ENCODE measurements at regions not wholly inside any gene's neighbourhood (a gene's known extent, or its start where the extent isn't known, plus 50 kb on each side); places are given as distances from the start of the nearest gene placed in this dataset.

DNA sequence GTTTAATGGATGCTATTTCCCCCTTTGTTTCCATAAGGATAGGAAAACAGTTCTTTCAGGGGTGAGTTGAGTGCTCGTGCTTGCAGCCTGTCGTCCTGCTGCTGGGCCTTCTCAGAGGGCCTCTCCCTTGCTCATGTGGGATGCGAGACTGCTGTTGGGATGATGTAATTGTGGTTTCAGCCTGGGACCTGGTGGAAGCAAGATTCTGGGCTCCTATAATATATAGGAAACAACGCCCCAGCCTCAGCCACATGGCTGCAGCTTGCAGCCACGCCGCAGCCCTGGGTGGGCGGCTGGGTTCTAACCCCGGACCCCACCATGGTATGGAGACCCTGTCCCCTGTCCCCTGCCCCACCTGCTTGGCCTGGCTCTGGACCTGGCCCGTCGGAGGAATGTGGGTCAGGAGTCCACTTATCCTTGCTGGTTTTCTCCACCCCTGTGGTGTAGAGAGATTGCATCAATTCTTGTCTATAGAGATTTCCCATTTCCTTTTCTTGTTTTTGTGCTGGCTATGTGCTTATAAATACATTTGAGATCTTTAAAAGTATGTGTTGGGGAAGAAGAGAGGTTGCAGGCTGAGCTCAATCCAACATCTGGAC lies 357.8 kb downstream of the SIPA1L2 start:
- no peak for DNase-seq

DNA sequence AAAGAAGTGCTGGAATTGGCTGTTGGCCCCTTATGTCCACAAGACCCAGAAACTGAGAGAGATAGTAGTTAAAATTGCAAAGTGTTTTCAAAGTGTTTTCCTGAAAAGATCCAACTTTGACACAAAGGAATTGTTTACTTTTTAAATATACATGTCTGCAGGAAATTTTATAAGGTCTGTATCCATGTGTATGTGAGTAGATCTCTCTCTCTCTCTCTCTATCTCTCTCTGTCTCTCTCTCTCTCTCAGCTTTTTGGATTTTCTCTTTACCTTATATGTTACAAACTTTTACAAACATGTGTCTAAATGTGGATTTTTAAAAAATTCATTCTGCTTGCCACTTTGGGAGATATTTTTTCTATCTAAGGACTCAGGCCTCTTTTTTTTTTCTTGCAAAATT lies 358.6 kb downstream of the SIPA1L2 start:
- no peak for DNase-seq

DNA sequence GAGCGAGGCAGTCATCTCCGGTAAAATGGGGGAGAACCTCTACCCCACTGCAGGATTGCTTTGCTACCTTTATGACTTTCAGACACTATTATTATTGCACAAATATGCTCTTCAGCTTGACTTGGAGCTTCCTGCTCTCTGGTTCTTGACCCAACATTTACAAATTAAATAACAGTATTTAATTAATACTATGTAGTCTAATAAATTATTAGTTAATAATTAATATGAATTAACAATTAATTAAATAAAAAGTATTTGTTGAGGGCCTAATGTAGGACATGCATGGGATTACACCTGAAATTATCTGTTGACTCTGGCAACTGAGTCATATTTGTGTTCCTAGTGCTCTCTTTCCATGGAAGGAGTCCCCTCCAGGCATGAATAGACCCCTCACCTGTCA lies 359.9 kb downstream of the SIPA1L2 start:
- no peak for DNase-seq

DNA sequence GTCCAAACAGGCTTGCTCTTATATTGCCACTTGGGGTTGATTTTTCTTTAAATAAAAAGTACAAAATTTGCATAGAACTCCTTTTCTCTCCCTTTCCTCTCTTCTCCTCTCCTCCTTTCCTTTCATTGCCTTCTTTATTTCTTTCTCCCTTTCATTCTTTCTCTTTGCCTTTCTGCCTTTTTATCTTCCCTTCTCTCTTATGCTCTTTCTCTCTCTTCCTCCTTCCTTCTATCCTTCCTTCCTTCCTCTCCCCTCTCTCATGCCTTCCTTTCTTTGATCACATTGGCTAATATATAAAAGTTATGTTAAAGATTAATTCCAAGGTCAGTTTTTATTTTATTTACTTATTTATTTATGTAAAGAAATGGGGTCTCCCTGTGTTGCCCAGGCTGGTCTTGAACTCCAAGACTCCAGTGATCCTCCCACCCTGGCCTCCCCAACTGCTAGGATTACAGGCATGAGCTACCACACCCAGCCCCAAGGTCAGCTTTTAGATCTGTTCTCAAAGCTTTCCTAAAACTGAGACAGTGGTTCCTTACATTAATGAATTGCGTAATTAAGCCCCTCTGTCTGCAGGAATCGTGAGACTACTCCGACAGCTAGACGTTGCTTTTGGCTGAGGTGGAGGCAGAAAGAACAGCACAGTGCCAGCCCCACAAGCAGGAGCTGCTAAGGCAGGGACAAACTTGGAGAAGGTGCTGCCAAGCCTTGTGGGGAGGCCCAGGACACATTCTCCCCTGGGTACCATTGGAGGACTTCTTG lies 361.9 kb downstream of the SIPA1L2 start:
- no peak for DNase-seq

DNA sequence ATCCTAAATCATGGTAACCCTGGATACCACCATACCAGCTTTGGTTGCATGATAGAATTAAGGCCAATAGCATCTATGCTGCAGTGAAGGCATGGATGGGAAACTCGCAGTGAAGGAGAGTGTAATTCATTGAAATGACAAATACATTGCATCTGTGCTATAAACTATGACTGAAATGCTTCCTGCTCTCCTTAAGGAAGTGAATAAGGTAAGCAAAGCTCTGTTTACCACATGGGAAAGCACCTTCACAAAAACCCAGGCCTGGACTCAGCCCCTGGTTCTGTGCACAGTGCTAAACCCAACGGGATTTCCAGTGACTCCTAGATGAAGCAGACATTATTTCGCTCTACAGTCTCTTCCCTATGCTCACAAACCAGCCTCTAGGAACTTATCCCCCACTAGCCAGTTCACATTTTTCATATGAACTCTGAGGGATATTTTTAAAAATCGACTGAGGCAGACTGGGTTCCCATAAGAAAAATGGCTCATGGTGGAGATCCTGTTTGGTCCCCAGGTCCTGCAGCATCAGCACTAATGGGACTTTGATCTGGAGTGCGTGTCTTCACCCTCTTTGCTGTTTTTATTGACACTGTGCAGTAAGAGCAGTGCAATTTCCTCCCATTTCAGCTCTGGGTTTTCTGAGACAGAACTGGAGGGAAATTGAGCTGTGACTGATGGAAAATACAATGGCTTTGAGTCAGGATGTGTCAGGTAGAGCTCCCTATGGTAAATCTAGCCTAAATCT lies 362.7 kb downstream of the SIPA1L2 start:
- no peak for DNase-seq

DNA sequence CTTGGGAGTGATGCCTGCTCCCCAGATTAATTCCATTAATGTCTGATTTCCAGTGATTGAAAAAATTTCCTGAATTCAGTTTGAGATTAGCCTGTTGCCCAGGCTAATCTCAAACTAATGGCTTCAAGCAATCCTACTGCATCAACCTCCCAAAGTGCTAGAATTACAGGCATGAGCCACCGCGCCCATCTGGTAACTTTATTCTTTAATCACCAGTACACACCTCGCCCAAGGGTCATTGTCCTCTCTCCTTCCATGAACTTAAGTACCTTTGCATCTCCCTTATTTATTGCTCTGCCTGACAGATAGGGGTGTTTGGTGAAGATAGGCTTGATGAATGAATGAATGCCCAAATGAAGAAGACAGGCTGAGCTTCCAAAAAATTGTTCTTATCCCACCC lies 366.5 kb downstream of the SIPA1L2 start:
- no peak for DNase-seq

DNA sequence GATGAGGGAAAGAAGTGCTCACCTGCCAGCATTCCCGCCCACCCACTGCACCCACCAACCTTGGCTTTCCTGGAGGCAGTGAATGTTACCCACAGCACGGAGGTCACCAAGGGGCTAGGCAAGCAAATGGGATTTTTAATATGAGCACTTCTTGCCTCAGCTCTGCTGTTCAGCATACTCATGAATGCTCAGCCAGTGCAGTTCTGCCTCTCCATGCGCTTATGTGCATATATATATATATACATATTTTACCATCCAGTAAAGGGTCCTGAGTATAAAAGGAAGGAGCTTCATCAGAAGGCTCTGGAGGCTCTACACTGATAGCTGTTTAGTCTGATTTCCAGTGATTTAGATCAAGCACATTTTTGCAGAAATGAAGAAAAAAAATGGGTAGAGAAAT lies 366.9 kb downstream of the SIPA1L2 start:
- DNase-seq, result no peak

DNA sequence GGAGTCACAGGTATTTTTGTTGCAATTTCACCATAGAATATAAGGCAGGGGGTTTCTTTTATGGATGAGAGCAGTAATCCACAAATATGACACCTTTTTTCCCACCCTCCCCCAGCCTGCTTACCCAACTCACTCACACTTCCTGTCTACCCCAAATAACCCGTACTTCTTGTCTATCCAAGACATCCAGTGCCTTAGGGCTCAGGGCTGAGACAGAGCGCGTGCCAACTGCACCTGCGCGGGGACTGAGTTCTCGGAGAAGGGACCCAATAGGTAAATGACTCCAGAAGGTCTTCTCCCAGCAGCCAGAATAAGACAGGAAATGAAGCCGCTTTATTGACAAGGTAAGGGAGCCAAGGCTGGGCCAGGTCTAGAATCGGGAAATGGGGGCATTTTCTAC lies 369.1 kb downstream of the SIPA1L2 start:
- no peak for DNase-seq

DNA sequence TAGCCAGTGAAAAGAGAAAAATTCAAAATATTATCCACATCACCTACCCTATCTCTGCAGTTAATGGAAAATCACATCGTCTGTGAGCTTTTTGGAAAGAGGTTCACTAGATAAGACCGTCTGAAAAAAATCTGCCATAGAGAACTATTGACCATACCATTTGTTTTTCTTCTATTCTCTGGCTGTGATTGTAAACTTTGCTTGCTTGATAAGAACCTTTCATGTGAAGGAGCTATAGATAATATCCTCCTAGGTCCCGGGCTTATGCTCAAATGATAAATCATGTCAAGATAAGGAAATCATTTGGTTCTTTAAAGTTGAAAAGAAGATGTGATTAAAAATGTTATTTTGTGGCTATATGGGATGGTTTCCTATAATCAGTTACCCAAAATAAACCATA lies 369.9 kb downstream of the SIPA1L2 start:
- DNase-seq, result no peak

DNA sequence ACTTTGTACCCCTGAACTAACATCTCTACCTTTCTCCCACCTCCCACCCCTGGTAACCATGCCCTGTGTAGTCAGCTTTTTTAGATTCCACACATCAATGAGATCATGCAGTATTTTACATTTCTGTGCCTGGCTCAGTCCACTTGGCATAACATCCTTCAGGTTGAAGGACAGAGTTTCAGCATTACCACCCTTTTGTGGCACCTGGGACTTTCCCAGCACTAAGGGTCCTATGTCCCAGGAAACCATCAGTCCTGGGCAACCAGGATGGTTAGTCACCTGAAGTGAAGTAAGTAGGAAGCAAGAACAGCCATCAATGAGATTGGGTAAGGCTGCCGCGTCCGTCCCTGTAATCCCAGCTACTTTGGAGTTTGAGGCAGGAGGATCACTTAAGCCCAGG lies 370.6 kb downstream of the SIPA1L2 start:
- no peak for DNase-seq

DNA sequence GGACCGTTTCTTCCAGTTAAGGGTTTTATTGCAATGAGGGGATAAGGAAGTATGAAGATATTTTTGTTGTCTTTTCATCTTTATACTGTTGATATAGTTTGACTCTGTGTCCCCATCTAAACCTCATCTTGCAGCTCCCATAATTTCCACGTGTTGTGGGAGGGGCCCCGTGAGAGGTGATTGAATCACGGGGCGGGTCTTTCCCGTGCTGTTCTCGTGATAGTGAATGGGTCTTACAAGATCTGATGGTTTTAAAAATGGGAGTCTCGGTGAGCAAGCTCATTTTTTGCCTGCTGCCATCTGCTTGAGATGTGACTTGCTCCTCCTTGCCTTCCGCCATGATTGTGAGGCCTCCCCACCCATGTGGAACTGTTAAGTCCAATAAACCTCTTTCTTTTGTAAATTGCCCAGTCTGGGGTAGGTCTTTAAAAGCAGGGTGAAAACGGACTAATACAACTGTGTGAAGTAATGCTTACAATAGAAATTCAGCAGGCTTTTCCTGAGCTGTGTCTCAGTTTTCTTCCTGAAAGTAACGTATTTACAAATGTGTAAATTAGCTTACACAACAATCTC lies 377.3 kb downstream of the SIPA1L2 start:
- DNase-seq, result no peak

DNA sequence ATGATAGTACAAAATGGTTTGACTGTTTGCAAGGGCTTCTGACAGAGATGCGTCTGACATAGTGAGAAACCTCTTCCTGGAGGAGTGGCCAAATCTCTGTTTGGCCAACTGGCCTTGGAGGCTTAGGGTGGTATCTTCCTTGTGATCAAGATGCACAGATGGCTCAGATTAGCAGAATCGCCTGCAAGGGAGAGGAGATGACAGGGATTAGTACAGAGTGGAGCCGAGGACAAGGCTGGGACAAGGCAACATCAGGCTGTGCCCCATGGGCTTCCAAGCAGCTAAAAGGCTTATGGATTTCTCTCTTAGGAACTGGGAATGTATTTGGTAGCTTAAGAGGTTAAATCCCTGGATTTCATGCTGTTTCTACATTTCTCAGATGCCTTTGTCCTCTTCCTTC lies 379.1 kb downstream of the SIPA1L2 start:
- DNase-seq, result no peak

DNA sequence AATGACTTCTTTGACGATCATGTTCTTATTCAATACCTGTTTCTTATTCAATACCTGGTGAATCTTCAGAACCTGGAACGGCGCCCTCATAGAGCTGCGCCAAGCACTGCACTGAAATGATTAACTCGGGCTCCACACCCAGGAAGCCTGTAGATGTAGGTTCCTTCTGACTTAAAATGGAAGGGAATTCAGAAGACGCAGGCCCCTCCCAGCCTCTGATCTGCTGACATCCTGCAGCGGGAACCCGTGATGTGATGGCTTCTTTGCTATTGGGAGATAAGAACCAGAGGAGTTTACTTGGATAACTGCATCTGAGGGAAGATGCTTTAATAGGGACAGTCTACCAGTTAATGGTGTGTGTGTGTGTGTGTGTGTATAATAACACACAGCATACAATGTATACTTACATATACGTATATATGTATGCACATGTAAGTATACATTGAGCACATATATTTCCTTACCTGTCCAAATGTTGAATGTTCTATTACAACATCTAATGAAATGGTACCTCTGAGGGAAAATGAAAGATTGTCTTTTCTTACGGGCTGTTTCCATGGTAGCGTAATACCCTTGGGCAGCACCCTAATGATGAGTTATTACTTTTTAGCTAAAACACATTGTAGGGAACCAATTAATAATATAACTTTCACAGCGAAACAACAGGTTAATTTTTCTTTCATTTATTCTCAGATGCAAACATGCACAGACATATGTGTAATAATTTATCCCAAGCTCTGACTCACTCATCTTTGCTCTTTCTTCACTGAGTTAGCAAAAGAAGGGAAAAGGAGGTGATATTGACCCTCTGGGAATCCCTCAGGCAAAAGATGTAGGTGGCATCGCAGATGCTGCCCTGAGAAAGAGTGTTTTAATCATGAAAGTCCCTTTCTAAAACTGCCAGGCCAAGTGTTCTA lies 379.8 kb downstream of the SIPA1L2 start:
- DNase-seq, result no peak

DNA sequence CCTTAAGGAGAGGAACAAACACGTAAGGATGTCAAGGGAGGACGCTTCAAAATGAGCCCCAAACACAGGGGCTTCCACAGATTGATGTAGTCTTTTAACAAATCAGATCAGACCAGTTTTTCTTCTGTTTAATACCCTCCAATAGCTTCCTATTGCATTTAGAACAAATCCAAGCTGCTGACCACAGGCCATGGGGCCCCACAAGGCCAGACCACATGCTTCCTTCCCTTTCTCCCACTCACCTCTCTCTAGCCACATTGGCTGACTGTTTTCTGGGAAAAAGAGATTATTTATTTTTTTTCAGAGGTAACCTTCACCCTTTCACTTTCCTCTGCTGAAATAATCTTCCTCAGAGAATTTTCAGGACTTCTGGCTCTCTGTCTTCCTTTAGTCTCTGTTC lies 380.6 kb downstream of the SIPA1L2 start:
- no peak for DNase-seq

DNA sequence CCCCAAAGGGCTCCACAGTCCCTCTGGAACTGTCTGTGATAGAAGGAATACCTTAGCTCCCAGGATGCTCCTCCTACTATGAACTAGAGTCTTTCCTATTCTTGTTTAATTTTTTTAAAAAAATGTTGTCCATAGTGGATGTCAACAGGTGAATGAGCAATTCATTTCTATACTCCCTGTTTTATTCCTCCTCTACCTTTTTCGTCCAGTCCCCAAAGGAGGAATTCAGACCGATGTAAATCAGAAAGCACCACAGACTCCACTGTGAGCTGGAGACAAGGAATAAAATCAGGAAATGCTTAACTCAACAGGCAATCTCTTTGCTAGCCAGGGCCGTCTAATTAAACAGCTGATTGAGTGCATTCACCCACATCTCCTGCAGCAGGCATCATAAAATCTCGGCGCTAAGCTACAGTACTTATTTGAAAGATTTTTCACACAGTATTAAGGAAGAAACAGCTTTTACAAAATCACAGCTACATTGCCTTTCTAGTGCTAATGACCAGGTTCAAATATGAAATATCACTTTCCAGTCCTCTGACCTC lies 381.6 kb downstream of the SIPA1L2 start:
- DNase-seq, result no peak

DNA sequence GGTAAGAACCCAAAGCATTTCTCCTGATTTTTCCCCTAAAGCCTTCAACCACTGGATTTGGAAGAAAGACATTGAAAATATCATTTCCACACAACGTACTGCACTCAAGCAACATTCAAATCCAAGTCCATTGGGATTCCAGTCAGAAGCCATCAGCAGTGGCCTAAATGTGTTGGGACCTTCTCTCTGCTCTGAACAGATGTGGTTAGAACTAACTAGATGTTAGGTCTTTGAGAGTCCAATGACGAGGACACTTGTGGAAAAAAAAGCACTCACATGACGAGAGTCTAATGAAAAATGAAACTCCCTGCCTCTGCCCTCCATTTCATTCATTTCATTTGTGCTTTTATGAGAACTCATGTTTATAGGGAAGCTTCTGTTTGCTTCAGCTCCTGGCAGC lies 382.3 kb downstream of the SIPA1L2 start:
- no peak for DNase-seq

DNA sequence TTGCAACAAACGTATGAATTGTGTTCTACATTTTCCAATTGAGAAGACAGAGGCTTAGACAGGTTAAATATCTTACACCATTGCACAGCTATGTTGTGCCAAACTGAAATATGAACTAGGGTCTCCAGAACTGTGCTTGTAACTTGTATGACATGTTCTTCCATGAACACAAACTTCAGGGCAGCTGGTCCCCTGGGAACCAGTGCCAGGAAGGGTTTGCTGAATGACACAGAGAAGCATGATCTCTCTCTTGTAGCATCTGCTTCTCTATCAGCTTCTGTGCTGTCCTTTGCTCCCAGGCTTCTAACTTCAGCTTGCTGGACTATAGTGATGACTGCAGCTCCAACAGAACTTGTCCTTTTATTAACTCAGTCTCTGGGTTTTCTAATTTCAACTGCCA lies 385.5 kb downstream of the SIPA1L2 start:
- DNase-seq, result no peak

DNA sequence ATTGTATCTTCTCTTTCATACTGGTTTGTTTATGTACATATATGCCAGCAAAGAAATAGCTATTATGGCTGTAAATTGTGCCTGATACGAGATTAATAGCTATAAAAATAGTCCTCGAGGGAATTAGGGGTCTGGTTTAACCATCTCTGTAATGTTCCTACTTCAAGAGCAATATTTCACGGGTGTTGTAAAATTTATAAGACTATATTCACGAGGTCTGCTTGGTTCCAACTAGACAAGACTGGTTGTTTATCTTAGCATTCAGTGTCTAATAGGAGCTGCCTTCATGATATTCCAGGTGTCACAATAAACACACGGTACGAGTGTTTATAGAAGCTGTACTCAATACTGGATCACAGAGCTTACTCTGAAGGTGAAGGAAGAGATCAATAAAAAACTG lies 389.9 kb downstream of the SIPA1L2 start:
- DNase-seq, result no peak

DNA sequence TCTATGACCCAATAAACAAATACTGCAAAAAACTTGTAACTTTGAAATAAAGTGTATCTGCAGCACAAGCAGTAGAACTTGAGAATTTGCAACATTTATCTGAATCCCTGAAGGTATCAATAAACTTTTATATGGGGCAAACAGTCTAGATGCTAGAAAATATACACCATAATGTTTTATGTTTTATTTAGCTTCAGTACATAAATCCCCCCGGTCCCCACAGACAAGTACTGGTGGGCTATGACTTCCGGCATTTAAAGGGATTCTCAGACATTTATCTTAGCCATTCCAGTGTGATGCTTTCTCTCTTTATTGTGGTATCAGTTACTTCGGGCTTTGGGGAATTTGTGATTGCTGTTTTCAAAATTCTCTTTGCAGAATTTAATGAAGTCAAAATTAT lies 390.4 kb downstream of the SIPA1L2 start:
- DNase-seq, result no peak

DNA sequence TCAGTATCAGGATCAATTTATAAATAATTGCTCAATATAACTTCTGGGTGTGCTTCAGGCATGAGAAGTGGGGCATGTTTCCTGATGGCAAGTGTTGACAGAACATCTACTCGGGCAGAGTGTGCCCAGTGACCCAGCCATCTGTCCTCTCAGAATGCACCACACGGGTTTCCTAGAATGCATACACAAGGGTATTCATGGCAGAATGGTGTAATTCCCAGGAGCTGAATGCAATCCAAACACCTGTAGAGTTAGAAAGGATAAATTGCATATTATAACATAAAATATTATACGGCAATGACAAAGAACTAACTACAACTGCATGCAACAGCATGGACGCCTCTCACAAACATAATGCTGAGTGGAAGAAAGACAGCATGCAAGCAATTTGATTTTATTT lies 391.9 kb downstream of the SIPA1L2 start:
- no peak for DNase-seq

DNA sequence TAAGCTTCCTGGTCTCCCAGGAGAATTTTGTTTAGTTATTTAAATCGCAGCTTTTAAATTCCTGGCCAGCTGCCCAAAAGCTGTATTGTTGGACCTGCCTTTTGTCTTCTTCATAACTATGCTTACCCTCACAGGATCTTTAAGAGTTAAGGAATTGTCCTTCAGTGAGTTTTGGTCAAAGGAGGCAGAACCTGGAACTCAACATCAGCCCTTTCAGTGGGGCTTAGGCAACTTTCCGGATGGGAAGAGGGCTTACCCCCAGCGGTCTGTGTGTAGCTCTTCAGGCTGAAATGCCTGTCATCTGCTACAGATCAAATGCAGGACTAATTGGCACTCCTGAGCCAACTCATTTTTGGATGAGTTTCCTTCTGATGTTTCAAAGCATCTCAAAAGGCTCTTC lies 402.6 kb downstream of the SIPA1L2 start:
- no peak for DNase-seq

DNA sequence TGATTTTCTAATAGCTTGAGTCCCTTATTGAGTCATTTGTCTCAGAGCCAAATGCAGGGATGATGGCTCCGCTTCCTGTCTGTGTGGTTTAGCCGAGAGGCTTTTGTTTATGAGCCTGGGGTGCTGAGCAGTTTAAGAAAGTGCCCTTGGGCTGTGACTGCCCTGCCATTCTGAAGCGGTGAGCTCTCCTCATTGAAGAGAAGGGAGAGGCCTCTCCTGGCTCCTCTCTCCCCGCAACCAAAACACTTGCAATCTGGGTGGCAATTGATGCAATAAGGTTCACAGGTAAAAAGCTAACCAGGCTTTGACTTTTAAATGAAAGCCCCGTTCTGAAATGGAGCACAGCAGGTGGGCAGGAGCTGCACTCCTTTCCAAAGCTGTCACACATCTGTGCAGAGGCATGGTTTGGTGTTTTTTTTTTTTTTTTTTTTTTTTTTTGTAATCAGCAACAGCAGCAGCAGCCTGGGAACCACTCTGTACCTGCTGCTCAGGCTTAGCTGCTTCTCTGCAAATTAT lies 403.7 kb downstream of the SIPA1L2 start:
- DNase-seq, result peak; percentile 23
